ENCODE measurements at regions not wholly inside any gene's neighbourhood (a gene's known extent, or its start where the extent isn't known, plus 50 kb on each side); places are given as distances from the start of the nearest gene placed in this dataset.
"Not testable (repeated sequence)": the region's sequence is repeated elsewhere in the genome, so short reads cannot be mapped to it uniquely, and the experiment has no call there.

- no peak overlapping the region for H3K27ac ChIP-seq (ENCODE audit: low read depth in 1 of 2, low read length in 2 of 2)
- H3K9me3 ChIP-seq (ENCODE audit: control insufficient read depth in 1 of 2, insufficient read depth in 1 of 2, low read length in 2 of 2), result no peaks in the 10 kb centered on the region
- Mint-ChIP-seq H3K4me3 (no peak overlapping the region), H3K9me3 (peaks cover 7% of the 10 kb centered on the region), H3K4me1 (ENCODE audit: low read depth) (no peaks in the 10 kb centered on the region), H3K27me3 (no peaks in the 10 kb centered on the region), H3K36me3 (ENCODE audit: low read depth) (no peaks in the 10 kb centered on the region), H3K27ac (no peak overlapping the region)
- H3K4me1 ChIP-seq (ENCODE audit: insufficient read depth, low read length), result no peaks in the 10 kb centered on the region
- no peak overlapping the region for H3K4me3 ChIP-seq (ENCODE audit: low read length)
- intact Hi-C loops (cut with DNase I, micrococcal nuclease), result no loop called here
- TF ChIP-seq CTCF (IDR thresholded peaks at IDR 0.05), result no peak
- H3K36me3 ChIP-seq (ENCODE audit: insufficient read depth, low read length), result no peaks in the 10 kb centered on the region
- DNase-seq (no peak), ATAC-seq (ENCODE audit: poor library complexity) (no peak)
- ChIA-PET CTCF (no interaction called here), POLR2A (no interaction called here)
- H3K27me3 ChIP-seq (ENCODE audit: control insufficient read depth in 1 of 2, insufficient read depth in 2 of 2, low read length in 2 of 2), result no peaks in the 10 kb centered on the region
These were observed 145.2 kb downstream of the SLC25A46 start for GRCh38 chr5:110884005-110884404.

- CTCF ChIA-PET; H3K9me3 ChIP-seq (ENCODE audit: control insufficient read depth in 1 of 2, insufficient read depth in 1 of 2, low read length in 2 of 2); POLR2A ChIA-PET; H3K27ac ChIP-seq (ENCODE audit: low read depth in 1 of 2, low read length in 2 of 2); H3K27ac Mint-ChIP-seq; H3K27me3 ChIP-seq (ENCODE audit: control insufficient read depth in 1 of 2, insufficient read depth in 2 of 2, low read length in 2 of 2); H3K4me3 Mint-ChIP-seq; H3K4me1 ChIP-seq (ENCODE audit: insufficient read depth, low read length); ATAC-seq (ENCODE audit: poor library complexity); H3K27me3 Mint-ChIP-seq; H3K36me3 Mint-ChIP-seq (ENCODE audit: low read depth); H3K9me3 Mint-ChIP-seq; DNase-seq; H3K4me1 Mint-ChIP-seq (ENCODE audit: low read depth); H3K36me3 ChIP-seq (ENCODE audit: insufficient read depth, low read length); intact Hi-C loops (cut with DNase I, micrococcal nuclease); H3K4me3 ChIP-seq (ENCODE audit: low read length): not testable (repeated sequence)
These were observed 148.4 kb downstream of the SLC25A46 start for GRCh38 chr5:110887170-110887569.

- CTCF ChIA-PET; H3K27ac Mint-ChIP-seq; H3K36me3 Mint-ChIP-seq (ENCODE audit: low read depth); H3K4me1 ChIP-seq (ENCODE audit: insufficient read depth, low read length); H3K27me3 ChIP-seq (ENCODE audit: control insufficient read depth in 1 of 2, insufficient read depth in 2 of 2, low read length in 2 of 2); ATAC-seq (ENCODE audit: poor library complexity); H3K4me1 Mint-ChIP-seq (ENCODE audit: low read depth); H3K4me3 Mint-ChIP-seq; H3K9me3 ChIP-seq (ENCODE audit: control insufficient read depth in 1 of 2, insufficient read depth in 1 of 2, low read length in 2 of 2); H3K4me3 ChIP-seq (ENCODE audit: low read length); DNase-seq; H3K9me3 Mint-ChIP-seq; intact Hi-C loops (cut with DNase I, micrococcal nuclease); POLR2A ChIA-PET; H3K36me3 ChIP-seq (ENCODE audit: insufficient read depth, low read length); H3K27ac ChIP-seq (ENCODE audit: low read depth in 1 of 2, low read length in 2 of 2): not testable (repeated sequence)
- H3K27me3 Mint-ChIP-seq, result peaks cover 18% of the 10 kb centered on the region
These were observed 155.2 kb downstream of the SLC25A46 start for GRCh38 chr5:110893854-110894483.

- ChIA-PET CTCF (no interaction called here), POLR2A (no interaction called here)
- no peak overlapping the region for H3K27ac Mint-ChIP-seq
- no peak for DNase-seq
- peaks cover 18% of the 10 kb centered on the region for H3K27me3 Mint-ChIP-seq
- ATAC-seq (ENCODE audit: poor library complexity), result no peak
- peaks cover 3 to 4% of the 10 kb centered on the region in 2 experiments for H3K27me3 ChIP-seq (ENCODE audit: control insufficient read depth in 1 of 2, insufficient read depth in 2 of 2, low read length in 2 of 2)
- H3K36me3 Mint-ChIP-seq (ENCODE audit: low read depth), result no peaks in the 10 kb centered on the region
- H3K9me3 ChIP-seq (ENCODE audit: control insufficient read depth in 1 of 2, insufficient read depth in 1 of 2, low read length in 2 of 2), result peaks cover 0 to 8% of the 10 kb centered on the region in 2 experiments
- no peaks in the 10 kb centered on the region for H3K4me1 Mint-ChIP-seq (ENCODE audit: low read depth)
- H3K4me3 Mint-ChIP-seq, result no peak overlapping the region
- intact Hi-C loops (cut with DNase I, micrococcal nuclease), result no loop called here
- no peaks in the 10 kb centered on the region for H3K4me1 ChIP-seq (ENCODE audit: insufficient read depth, low read length)
- no peak for TF ChIP-seq CTCF (IDR thresholded peaks at IDR 0.05)
- no peak overlapping the region for H3K27ac ChIP-seq (ENCODE audit: low read depth in 1 of 2, low read length in 2 of 2)
- H3K4me3 ChIP-seq (ENCODE audit: low read length), result no peak overlapping the region
- H3K9me3 Mint-ChIP-seq, result peaks cover 3% of the 10 kb centered on the region
- H3K36me3 ChIP-seq (ENCODE audit: insufficient read depth, low read length), result no peaks in the 10 kb centered on the region
These were observed 156.0 kb downstream of the SLC25A46 start for GRCh38 chr5:110894805-110895204.

Measured in CD4-positive, alpha-beta T cell (primary cell).